Colon (tissue), 2 donors: ENCODE measurements at regions not wholly inside any gene's neighbourhood (a gene's known extent, or its start where the extent isn't known, plus 50 kb on each side); places are given as distances from the start of the nearest gene placed in this dataset.

Source experiments
- FAIRE-seq: peaks from 2 replicates; lab custom pipeline; 2012; peaks lifted over from hg19 to GRCh38; lab: Jason Lieb, UNC
- donor health status: control.
- donor health status: control.

- no peak for FAIRE-seq
Observed at GRCh38 chr11:21825127-21825526, 367.8 kb upstream of the ANO5 start.

- no peak for FAIRE-seq
Observed at GRCh38 chr11:21838427-21838826, 354.5 kb upstream of the ANO5 start.

GRCh38 chr11:21839796-21840195 is 353.1 kb upstream of the ANO5 start:
- no peak for FAIRE-seq

GRCh38 chr11:21861314-21861713 is 331.6 kb upstream of the ANO5 start:
- FAIRE-seq: no peak

GRCh38 chr11:21865541-21865940 is 327.3 kb upstream of the ANO5 start:
- no peak for FAIRE-seq

GRCh38 chr11:21866781-21867180 is 326.1 kb upstream of the ANO5 start:
- no peak for FAIRE-seq

- no peak for FAIRE-seq
Observed at GRCh38 chr11:21877151-21877550, 315.7 kb upstream of the ANO5 start.

GRCh38 chr11:21883354-21883753 is 309.5 kb upstream of the ANO5 start:
- FAIRE-seq: no peak

GRCh38 chr11:21888814-21889213 is 304.1 kb upstream of the ANO5 start:
- FAIRE-seq: no peak

GRCh38 chr11:21892736-21893564 is 299.9 kb upstream of the ANO5 start:
- no peak for FAIRE-seq

GRCh38 chr11:21893565-21893867 is 299.4 kb upstream of the ANO5 start:
- no peak for FAIRE-seq

- no peak for FAIRE-seq
Observed at GRCh38 chr11:21894492-21894891, 298.4 kb upstream of the ANO5 start.

- FAIRE-seq: no peak
Observed at GRCh38 chr11:21895686-21896085, 297.2 kb upstream of the ANO5 start.

- FAIRE-seq: no peak
Observed at GRCh38 chr11:21896216-21896615, 296.7 kb upstream of the ANO5 start.

GRCh38 chr11:21896746-21897602 is 295.9 kb upstream of the ANO5 start:
- no peak for FAIRE-seq

GRCh38 chr11:21897752-21898151 is 295.1 kb upstream of the ANO5 start:
- no peak for FAIRE-seq

- no peak for FAIRE-seq
Observed at GRCh38 chr11:21908211-21908610, 284.7 kb upstream of the ANO5 start.

- FAIRE-seq: no peak
Observed at GRCh38 chr11:21909145-21909544, 283.7 kb upstream of the ANO5 start.

GRCh38 chr11:21911061-21911460 is 281.8 kb upstream of the ANO5 start:
- no peak for FAIRE-seq

GRCh38 chr11:21912285-21912684 is 280.6 kb upstream of the ANO5 start:
- FAIRE-seq: no peak

- FAIRE-seq: no peak
Observed at GRCh38 chr11:21921151-21921550, 271.7 kb upstream of the ANO5 start.

GRCh38 chr11:21924262-21924661 is 268.6 kb upstream of the ANO5 start:
- FAIRE-seq: no peak

- FAIRE-seq: no peak
Observed at GRCh38 chr11:21927628-21928027, 265.3 kb upstream of the ANO5 start.

GRCh38 chr11:21928847-21929246 is 264.0 kb upstream of the ANO5 start:
- no peak for FAIRE-seq
